ENCODE measurements at regions not wholly inside any gene's neighbourhood (a gene's known extent, or its start where the extent isn't known, plus 50 kb on each side); places are given as distances from the start of the nearest gene placed in this dataset.

- Histone ChIP-seq H3K79me2 (ENCODE audit: insufficient read depth, low read depth) (no peaks in the 10 kb centered on the region), H3K4me3 (IDR thresholded peaks at IDR 0.05; ENCODE audit: insufficient read depth, low read depth, low read length) (no peak overlapping the region), H4K20me1 (ENCODE audit: insufficient read depth) (no peaks in the 10 kb centered on the region), H3K36me3 (ENCODE audit: insufficient read depth) (no peaks in the 10 kb centered on the region), H3K4me1 (ENCODE audit: low read depth, poor library complexity, severe bottlenecking) (no peaks in the 10 kb centered on the region), H3K27ac (no peak overlapping the region), H3K27me3 (ENCODE audit: insufficient read depth, low read depth) (no peaks in the 10 kb centered on the region), H3K4me2 (no peak overlapping the region), H2AFZ (ENCODE audit: low read depth) (no peak overlapping the region), H3K9ac (no peak overlapping the region)
- TF ChIP-seq CTCF (conservative IDR thresholded peaks at IDR 0.05; ENCODE audit: low read depth, low read length) = no peak
These were observed 99.0 kb upstream of the PIRT start for GRCh38 chr17:10936931-10937330.

- TF ChIP-seq CTCF (conservative IDR thresholded peaks at IDR 0.05; ENCODE audit: low read depth, low read length) = no peak
- H3K36me3 ChIP-seq (ENCODE audit: insufficient read depth) = no peaks in the 10 kb centered on the region
- H2AFZ ChIP-seq (ENCODE audit: low read depth) = no peak overlapping the region
- H3K4me1 ChIP-seq (ENCODE audit: low read depth, poor library complexity, severe bottlenecking) = no peaks in the 10 kb centered on the region
- no peaks in the 10 kb centered on the region for H3K27me3 ChIP-seq (ENCODE audit: insufficient read depth, low read depth)
- no peak overlapping the region for H3K27ac ChIP-seq
- H4K20me1 ChIP-seq (ENCODE audit: insufficient read depth) = no peaks in the 10 kb centered on the region
- H3K4me2 ChIP-seq = no peak overlapping the region
- no peak overlapping the region for H3K9ac ChIP-seq
- no peaks in the 10 kb centered on the region for H3K79me2 ChIP-seq (ENCODE audit: insufficient read depth, low read depth)
- no peak overlapping the region for H3K4me3 ChIP-seq (IDR thresholded peaks at IDR 0.05; ENCODE audit: insufficient read depth, low read depth, low read length)
These were observed 95.1 kb upstream of the PIRT start for GRCh38 chr17:10932938-10933337.

GRCh38 chr17:10931133-10931532 lies 93.2 kb upstream of the PIRT start:
- Histone ChIP-seq H3K4me3 (IDR thresholded peaks at IDR 0.05; ENCODE audit: insufficient read depth, low read depth, low read length) (no peak overlapping the region), H3K27ac (no peak overlapping the region), H4K20me1 (ENCODE audit: insufficient read depth) (no peaks in the 10 kb centered on the region), H3K4me1 (ENCODE audit: low read depth, poor library complexity, severe bottlenecking) (no peaks in the 10 kb centered on the region), H2AFZ (ENCODE audit: low read depth) (no peak overlapping the region), H3K4me2 (no peak overlapping the region), H3K79me2 (ENCODE audit: insufficient read depth, low read depth) (no peaks in the 10 kb centered on the region), H3K9ac (no peak overlapping the region), H3K36me3 (ENCODE audit: insufficient read depth) (no peaks in the 10 kb centered on the region), H3K27me3 (ENCODE audit: insufficient read depth, low read depth) (no peaks in the 10 kb centered on the region)
- no peak for TF ChIP-seq CTCF (conservative IDR thresholded peaks at IDR 0.05; ENCODE audit: low read depth, low read length)

GRCh38 chr17:10927712-10928111 lies 89.8 kb upstream of the PIRT start:
- Histone ChIP-seq H3K9ac (no peak overlapping the region), H3K36me3 (ENCODE audit: insufficient read depth) (no peaks in the 10 kb centered on the region), H3K4me1 (ENCODE audit: low read depth, poor library complexity, severe bottlenecking) (no peaks in the 10 kb centered on the region), H3K4me3 (IDR thresholded peaks at IDR 0.05; ENCODE audit: insufficient read depth, low read depth, low read length) (no peak overlapping the region), H3K4me2 (no peak overlapping the region), H3K79me2 (ENCODE audit: insufficient read depth, low read depth) (no peaks in the 10 kb centered on the region), H3K27ac (no peak overlapping the region), H2AFZ (ENCODE audit: low read depth) (no peak overlapping the region), H3K27me3 (ENCODE audit: insufficient read depth, low read depth) (no peaks in the 10 kb centered on the region), H4K20me1 (ENCODE audit: insufficient read depth) (no peaks in the 10 kb centered on the region)
- no peak for TF ChIP-seq CTCF (conservative IDR thresholded peaks at IDR 0.05; ENCODE audit: low read depth, low read length)

Data from KMS-11 (cell line).